ENCODE measurements at regions not wholly inside any gene's neighbourhood (a gene's known extent, or its start where the extent isn't known, plus 50 kb on each side); places are given as distances from the start of the nearest gene placed in this dataset.

DNA sequence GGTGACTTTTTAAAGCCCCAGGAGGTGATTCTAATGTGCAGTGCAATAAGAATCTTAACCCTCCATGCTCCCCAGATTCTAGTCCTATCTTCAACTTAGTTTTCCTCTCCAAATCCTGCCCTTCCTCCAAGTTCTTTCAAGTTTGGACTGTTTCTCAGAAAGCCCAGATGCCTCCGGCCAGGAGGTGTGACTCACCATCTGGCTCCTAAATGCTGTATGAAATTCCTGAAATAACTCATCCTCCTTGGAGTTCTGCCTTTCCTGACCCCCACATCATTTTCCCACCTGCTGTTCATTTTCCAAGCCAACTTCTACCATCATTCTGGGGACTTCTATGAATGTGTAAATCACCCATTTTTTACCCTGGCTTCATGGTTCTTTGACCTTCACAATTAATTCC lies 118.2 kb upstream of the NOL4 start:
- TF ChIP-seq CTCF (IDR thresholded peaks at IDR 0.05; ENCODE audit: extremely low read depth in 1 of 2, insufficient read depth in 1 of 2, low read depth in 1 of 2, low read length in 2 of 2) (no peak), MAX (IDR thresholded peaks at IDR 0.05; ENCODE audit: insufficient read depth, insufficient read length) (no peak), POLR2AphosphoS5 (IDR thresholded peaks at IDR 0.05; ENCODE audit: insufficient read depth, low read depth, low read length) (no peak)

Data from endothelial cell of umbilical vein (primary cell).